GM23248 (cell line): ENCODE measurements at regions not wholly inside any gene's neighbourhood (a gene's known extent, or its start where the extent isn't known, plus 50 kb on each side); places are given as distances from the start of the nearest gene placed in this dataset.
A peak's percentile ranks its signal among the peaks of the same experiment; 100 is the strongest.
"Not testable (repeated sequence)": the region's sequence is repeated elsewhere in the genome, so short reads cannot be mapped to it uniquely, and the experiment has no call there.

Experiments used
- DNase-seq: peaks from one replicate; pipeline ENCODE4 v3.0.0-alpha.2; 2015
- H2AFZ ChIP-seq: fragments of 200-600 bp; sonication (generic); 2 replicates; pipeline ENCODE4 v1.6.1; 2016; ENCODE audit warnings: antibody characterized with exemption
- H3F3A ChIP-seq: fragments of 200-600 bp; sonication (generic); 2 replicates; pipeline ENCODE4 v1.6.1; 2016; ENCODE audit warnings: mild to moderate bottlenecking, antibody characterized with exemption, mixed run types; ENCODE audit not compliant: insufficient read depth
- H3K27ac ChIP-seq: fragments of 200-600 bp; sonication (generic); 2 replicates; pipeline ENCODE4 v1.5.1; 2016; ENCODE audit warnings: mild to moderate bottlenecking
- H3K27me3 ChIP-seq: fragments of 200-600 bp; sonication (generic); replicated peaks from 2 replicates; pipeline ENCODE4 v1.6.1; 2016; ENCODE audit warnings: mild to moderate bottlenecking; ENCODE audit not compliant: insufficient read depth
- H3K36me3 ChIP-seq: fragments of 200-600 bp; sonication (generic); 2 replicates; pipeline ENCODE4 v1.6.1; 2016; ENCODE audit warnings: low read depth, mild to moderate bottlenecking
- H3K4me1 ChIP-seq: fragments of 200-600 bp; sonication (generic); 2 replicates; pipeline ENCODE4 v1.6.1; 2016; ENCODE audit warnings: mild to moderate bottlenecking; ENCODE audit not compliant: insufficient read depth
- H3K4me2 ChIP-seq: fragments of 200-600 bp; sonication (generic); one replicate; pipeline ENCODE4 v1.6.1; 2016; ENCODE audit warnings: mild to moderate bottlenecking; ENCODE audit not compliant: unreplicated experiment
- H3K4me3 ChIP-seq: fragments of 200-600 bp; sonication (generic); 2 replicates; pipeline ENCODE4 v1.5.1; 2016; ENCODE audit warnings: mild to moderate bottlenecking
- H3K79me2 ChIP-seq: fragments of 200-600 bp; sonication (generic); 2 replicates; pipeline ENCODE4 v1.6.1; 2016; ENCODE audit warnings: mild to moderate bottlenecking; ENCODE audit not compliant: insufficient read depth
- H3K9ac ChIP-seq: fragments of 200-600 bp; sonication (generic); 2 replicates; pipeline ENCODE4 v1.6.1; 2016; ENCODE audit warnings: mild to moderate bottlenecking
- H3K9me2 ChIP-seq: fragments of 200-600 bp; sonication (generic); 2 replicates; pipeline ENCODE4 v1.6.1; 2016; ENCODE audit warnings: mixed run types, mild to moderate bottlenecking, moderate library complexity; ENCODE audit not compliant: insufficient read depth
- H3K9me3 ChIP-seq: fragments of 200-600 bp; sonication (generic); one replicate; pipeline ENCODE4 v1.6.1; 2017; ENCODE audit warnings: low read depth
- H4K20me1 ChIP-seq: fragments of 200-600 bp; sonication (generic); 2 replicates; pipeline ENCODE4 v1.6.0; 2016; ENCODE audit not compliant: insufficient read depth
- WGBS, 2 experiments: methylation state at CpG; one replicate each; pipeline ENCODE4 v1.1.6; 2015 to 2017; ENCODE audit warnings: low lambda C conversion rate in 2 of 2, low coverage in 1 of 2; ENCODE audit errors: missing lambda C conversion rate in 2 of 2; 5-methylcytosine and 5-hydroxymethylcytosine counted together
- in situ Hi-C: fragments of 300-500 bp; cut with MboI; formaldehyde crosslinking; loops from 2 replicates; pipeline ENCODE4 v1.15.0; 2020

DNA sequence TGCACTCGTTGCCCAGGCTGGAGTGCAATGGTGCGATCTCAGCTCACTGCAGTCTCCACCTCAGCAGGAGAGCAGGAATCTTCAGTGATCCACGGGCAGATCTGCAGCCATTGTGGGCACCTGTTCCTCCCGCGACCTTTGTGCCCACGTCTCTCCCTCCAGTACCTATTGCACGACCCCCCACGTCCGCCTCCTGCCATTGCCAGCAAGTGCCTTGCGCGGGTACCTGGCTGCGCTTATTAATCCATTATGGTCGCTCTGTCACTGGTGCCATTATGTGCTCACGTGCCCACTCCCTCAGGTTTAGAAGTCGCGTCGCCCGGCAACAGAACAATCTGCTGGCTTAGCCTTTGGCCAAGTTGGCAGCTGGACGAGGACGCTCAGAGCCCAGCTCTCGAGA lies 146.2 kb upstream of the C1QTNF3 start:
- H3K36me3 ChIP-seq, H2AFZ ChIP-seq, H3F3A ChIP-seq, H3K79me2 ChIP-seq, H3K4me3 ChIP-seq, H3K4me2 ChIP-seq, H3K9ac ChIP-seq, H3K9me2 ChIP-seq, H3K9me3 ChIP-seq, H3K27ac ChIP-seq, DNase-seq, H3K4me1 ChIP-seq, H3K27me3 ChIP-seq, in situ Hi-C loops, H4K20me1 ChIP-seq: not testable (repeated sequence)
- 94 to 96% methylated on average over 19 of the region's 21 CpGs for WGBS, 2 experiments

DNA sequence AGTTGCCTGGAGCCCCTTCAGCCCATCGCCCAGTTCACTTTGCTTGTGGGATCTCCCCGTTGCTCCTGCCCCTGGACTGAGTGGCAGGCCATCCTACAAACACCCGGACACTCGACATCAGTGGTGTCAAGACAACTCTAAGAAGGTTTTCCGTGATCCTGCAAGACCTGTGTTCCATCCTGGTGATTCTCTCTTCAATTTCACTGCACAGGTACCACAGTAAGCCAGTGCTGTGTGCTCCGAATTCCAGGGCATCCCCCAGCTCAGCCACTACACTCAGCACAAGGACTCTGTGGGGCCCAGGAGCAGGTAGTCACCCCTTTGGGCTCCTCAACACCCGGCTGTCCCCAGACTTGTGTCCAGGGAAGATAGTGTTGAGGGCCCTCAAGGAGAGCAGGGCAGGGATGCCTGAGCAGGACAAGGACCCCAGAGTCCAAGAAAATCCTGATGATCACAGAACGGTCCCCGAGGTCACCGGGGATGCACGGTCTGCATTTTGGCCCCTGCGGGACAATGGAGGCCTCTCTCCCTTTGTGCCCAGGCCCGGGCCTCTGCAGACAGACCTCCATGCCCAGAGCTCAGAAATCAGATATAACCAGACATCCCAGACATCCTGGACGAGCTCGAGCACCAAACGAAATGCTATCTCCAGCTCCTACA lies 146.9 kb upstream of the C1QTNF3 start:
- in situ Hi-C loops, H3K79me2 ChIP-seq, DNase-seq, H3K9ac ChIP-seq, H3K9me3 ChIP-seq, H3K4me2 ChIP-seq, H3K4me1 ChIP-seq, H2AFZ ChIP-seq, H3K36me3 ChIP-seq, H3K27me3 ChIP-seq, H3F3A ChIP-seq, H3K27ac ChIP-seq, H3K4me3 ChIP-seq, H3K9me2 ChIP-seq, H4K20me1 ChIP-seq: not testable (repeated sequence)
- 95 to 96% methylated on average over 16 of the region's 16 CpGs for WGBS, 2 experiments

DNA sequence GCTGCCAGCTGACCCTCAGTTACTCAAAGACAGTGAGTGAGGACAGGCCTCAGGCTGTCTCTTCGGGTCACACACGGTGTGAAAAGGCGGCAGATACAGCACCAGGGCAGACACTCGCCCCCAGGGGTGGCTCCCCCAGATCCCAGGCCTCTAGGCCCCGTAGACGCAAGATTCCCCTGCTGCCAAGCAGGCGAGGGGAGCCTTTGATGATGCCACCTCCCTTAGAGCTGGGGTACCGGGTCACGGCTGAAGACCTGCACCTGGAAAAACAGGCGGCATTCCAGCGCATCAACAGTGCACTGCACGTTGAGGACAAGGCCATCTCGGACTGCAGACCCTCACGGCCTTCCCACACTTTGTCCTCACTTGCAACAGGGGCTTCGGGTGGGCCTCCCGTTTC lies 147.5 kb upstream of the C1QTNF3 start:
- H3K27me3 ChIP-seq, H4K20me1 ChIP-seq, H2AFZ ChIP-seq, in situ Hi-C loops, H3F3A ChIP-seq, H3K4me1 ChIP-seq, H3K4me3 ChIP-seq, H3K27ac ChIP-seq, H3K9me2 ChIP-seq, H3K9me3 ChIP-seq, H3K79me2 ChIP-seq, H3K36me3 ChIP-seq, H3K9ac ChIP-seq, DNase-seq, H3K4me2 ChIP-seq: not testable (repeated sequence)
- WGBS, 2 experiments: 95 to 96% methylated on average over 16 of the region's 16 CpGs

DNA sequence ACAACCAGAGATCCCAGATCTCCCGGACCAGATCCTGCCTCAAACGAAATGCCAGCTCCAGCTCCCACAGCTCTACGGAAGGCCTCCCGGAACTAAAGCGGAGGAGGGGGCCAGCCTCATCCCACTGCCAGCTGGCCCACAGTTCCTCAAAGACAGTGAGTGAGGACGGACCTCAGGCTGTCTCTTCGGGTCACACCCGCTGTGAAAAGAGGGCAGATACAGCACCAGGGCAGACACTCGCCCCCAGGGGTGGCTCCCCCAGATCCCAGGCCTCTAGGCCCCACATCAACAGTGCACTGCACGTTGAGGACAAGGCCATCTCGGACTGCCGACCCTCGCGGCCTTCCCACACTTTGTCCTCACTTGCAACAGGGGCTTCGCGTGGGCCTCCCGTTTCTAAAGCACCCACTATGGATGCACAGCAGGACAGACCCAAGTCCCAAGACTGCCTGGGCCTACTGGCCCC lies 148.3 kb upstream of the C1QTNF3 start:
- 88 to 92% methylated on average over 17 of the region's 17 CpGs for WGBS, 2 experiments

DNA sequence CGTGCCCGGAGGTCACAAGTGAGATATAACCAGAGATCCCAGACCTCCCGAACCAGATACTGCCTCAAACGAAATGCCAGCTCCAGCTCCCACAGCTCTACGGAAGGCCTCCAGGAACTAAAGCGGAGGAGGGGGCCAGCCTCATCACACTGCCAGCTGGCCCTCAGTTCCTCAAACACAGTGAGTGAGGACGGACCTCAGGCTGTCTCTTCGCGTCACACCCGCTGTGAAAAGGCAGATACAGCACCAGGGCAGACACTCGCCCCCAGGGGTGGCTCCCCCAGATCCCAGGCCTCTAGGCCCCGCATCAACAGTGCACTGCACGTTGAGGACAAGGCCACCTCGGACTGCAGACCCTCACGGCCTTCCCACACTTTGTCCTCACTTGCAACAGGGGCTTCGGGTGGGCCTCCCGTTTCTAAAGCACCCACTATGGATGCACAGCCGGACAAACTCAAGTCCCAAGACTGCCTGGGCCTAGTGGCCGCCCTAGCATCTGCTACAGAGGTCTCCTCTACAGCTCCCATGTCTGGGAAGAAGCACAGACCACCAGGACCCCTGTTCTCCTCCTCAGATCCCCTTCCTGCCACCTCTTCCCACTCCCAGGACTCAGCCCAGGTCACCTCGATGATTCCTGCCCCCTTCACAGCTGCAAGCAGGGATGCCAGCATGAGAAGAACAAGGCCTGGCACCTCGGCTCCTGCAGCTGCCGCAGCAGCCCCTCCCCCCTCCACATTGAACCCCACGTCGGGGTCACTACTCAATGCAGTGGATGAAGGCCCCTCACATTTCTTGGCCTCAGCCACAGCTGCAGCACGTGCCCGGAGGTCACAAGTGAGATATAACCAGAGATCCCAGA lies 149.3 kb upstream of the C1QTNF3 start:
- H3K4me1 ChIP-seq, H2AFZ ChIP-seq, H3K4me3 ChIP-seq, H3K27ac ChIP-seq, H3K79me2 ChIP-seq, H3K9ac ChIP-seq, H3K36me3 ChIP-seq, H3F3A ChIP-seq, in situ Hi-C loops, H3K9me3 ChIP-seq, H3K9me2 ChIP-seq, H3K27me3 ChIP-seq, H3K4me2 ChIP-seq, H4K20me1 ChIP-seq: not testable (repeated sequence)
- 89% methylated on average over 26 of the region's 26 CpGs for WGBS, 2 experiments
- peak; percentile 0 for DNase-seq

More for the DNA sequence above, 148.3 kb upstream of the C1QTNF3 start:
- H3K9ac ChIP-seq, H3K9me3 ChIP-seq, H2AFZ ChIP-seq, H3K79me2 ChIP-seq, H3K4me2 ChIP-seq, H3K36me3 ChIP-seq, DNase-seq, H3K27me3 ChIP-seq, in situ Hi-C loops, H4K20me1 ChIP-seq, H3F3A ChIP-seq, H3K4me3 ChIP-seq, H3K27ac ChIP-seq, H3K9me2 ChIP-seq, H3K4me1 ChIP-seq: not testable (repeated sequence)

DNA sequence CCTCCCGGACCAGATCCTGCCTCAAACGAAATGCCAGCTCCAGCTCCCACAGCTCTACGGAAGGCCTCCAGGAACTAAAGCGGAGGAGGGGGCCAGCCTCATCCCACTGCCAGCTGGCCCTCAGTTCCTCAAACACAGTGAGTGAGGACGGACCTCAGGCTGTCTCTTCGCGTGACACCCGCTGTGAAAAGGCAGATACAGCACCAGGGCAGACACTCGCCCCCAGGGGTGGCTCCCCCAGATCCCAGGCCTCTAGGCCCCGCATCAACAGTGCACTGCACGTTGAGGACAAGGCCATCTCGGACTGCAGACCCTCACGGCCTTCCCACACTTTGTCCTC lies 149.9 kb upstream of the C1QTNF3 start:
- H3K27me3 ChIP-seq, H3K27ac ChIP-seq, H3K9me2 ChIP-seq, H3F3A ChIP-seq, H3K79me2 ChIP-seq, H3K4me1 ChIP-seq, H4K20me1 ChIP-seq, H3K4me2 ChIP-seq, DNase-seq, in situ Hi-C loops, H2AFZ ChIP-seq, H3K9ac ChIP-seq, H3K9me3 ChIP-seq, H3K4me3 ChIP-seq, H3K36me3 ChIP-seq: not testable (repeated sequence)
- WGBS, 2 experiments: 90 to 95% methylated on average over 12 of the region's 13 CpGs

DNA sequence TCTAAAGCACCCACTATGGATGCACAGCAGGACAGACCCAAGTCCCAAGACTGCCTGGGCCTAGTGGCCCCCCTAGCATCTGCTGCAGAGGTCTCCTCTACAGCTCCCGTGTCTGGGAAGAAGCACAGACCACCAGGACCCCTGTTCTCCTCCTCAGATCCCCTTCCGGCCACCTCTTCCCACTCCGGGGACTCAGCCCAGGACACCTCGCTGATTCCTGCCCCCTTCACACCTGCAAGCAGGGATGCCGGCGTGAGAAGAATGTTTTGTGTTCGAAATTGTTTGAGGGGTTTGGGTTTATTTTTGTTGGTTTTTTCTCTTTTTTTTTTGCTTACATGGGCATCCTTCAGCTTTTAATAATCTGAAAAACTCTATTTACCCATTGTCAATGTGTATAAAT lies 150.3 kb upstream of the C1QTNF3 start:
- H3F3A ChIP-seq, H3K4me3 ChIP-seq, H2AFZ ChIP-seq, H3K9ac ChIP-seq, H3K9me3 ChIP-seq, H3K9me2 ChIP-seq, H3K27me3 ChIP-seq, H3K4me1 ChIP-seq, H3K36me3 ChIP-seq, H3K79me2 ChIP-seq, in situ Hi-C loops, H3K4me2 ChIP-seq, DNase-seq, H4K20me1 ChIP-seq, H3K27ac ChIP-seq: not testable (repeated sequence)
- 94 to 95% methylated on average over 7 of the region's 7 CpGs for WGBS, 2 experiments
